ENCODE measurements at regions not wholly inside any gene's neighbourhood (a gene's known extent, or its start where the extent isn't known, plus 50 kb on each side); places are given as distances from the start of the nearest gene placed in this dataset.

DNA sequence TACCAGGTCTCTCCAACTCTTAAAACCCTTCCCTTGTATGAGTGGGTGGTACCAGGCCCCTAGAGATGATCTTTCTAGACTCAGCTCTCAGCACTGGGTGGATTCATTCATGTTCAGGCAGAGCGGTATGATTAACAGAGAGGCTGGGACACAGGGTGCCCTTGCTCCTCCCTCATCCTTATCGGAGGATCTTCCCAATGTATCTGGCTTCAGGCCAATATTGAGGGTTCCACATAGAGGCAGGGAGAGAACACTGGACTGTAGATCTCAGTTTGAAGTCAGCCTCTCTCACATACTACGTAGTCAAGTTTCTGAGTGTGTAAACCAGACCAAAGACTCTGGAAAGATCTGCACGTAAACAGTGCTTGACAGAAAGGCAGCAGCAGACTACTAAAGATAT, 366.2 kb downstream of the DHX35 start:
- TF ChIP-seq POLR2A (IDR thresholded peaks at IDR 0.05) (no peak), EP300 (IDR thresholded peaks at IDR 0.05) (no peak)

All from tibial nerve (tissue), 3 donors.